HepG2 (cell line): ENCODE measurements at regions not wholly inside any gene's neighbourhood (a gene's known extent, or its start where the extent isn't known, plus 50 kb on each side); places are given as distances from the start of the nearest gene placed in this dataset.

ENCODE experiments used
- ATAC-seq: fragments of 200-7000 bp; cut with Tn5 transposase; 3 replicates; pipeline ENCODE4 v1.9.1; 2020; ENCODE audit warnings: mild to moderate bottlenecking, moderate library complexity
- BruUV-seq: library from RNA; stranded (reverse); fragments of 400-500 nt; replicated peaks from 2 replicates; lab custom pipeline; 2021; lab: Mats Ljungman, UMichigan
- CTCF ChIA-PET: fragments of 300-600 bp; formaldehyde crosslinking; extraction: SDS; loops from one replicate; lab custom pipeline; 2021; ENCODE audit warnings: low total read pairs, inconsistent platforms, low intra/inter-chr PET ratio; lab: Yijun Ruan, JAX
- POLR2A ChIA-PET: fragments of 350-600 bp; sonication (Branson Sonifier 250); formaldehyde crosslinking; loops from one replicate; lab custom pipeline; 2020; ENCODE audit warnings: antibody characterized with exemption, inconsistent platforms; lab: Yijun Ruan, JAX
- DNase-seq: peaks from one replicate; pipeline ENCODE4 v3.0.0-alpha.2; 2015; ENCODE audit warnings: low spot score
- FAIRE-seq: peaks from 3 replicates; lab custom pipeline; 2011; peaks lifted over from hg19 to GRCh38; lab: Jason Lieb, UNC
- H2AFZ ChIP-seq: one replicate; pipeline ENCODE4 v1.6.1; 2011; ENCODE audit warnings: low read length, inconsistent platforms
- H3K27ac ChIP-seq: fragments of 300-600 bp; 3 replicates; pipeline ENCODE4 v1.8.0; 2011; ENCODE audit warnings: mixed run types, mild to moderate bottlenecking, mixed read lengths, low read length, inconsistent platforms; ENCODE audit not compliant: insufficient read depth; ENCODE audit errors: extremely low read length
- H3K27me3 ChIP-seq, 2 experiments: fragments of 200-600 bp in 1 of 2; 2 replicates in 1 of 2; 3 replicates in 1 of 2; pipeline versions ENCODE4 v1.6.0 to v1.8.0; 2011; ENCODE audit warnings: low read length in 2 of 2, mild to moderate bottlenecking in 2 of 2, moderate library complexity in 2 of 2, inconsistent platforms in 1 of 2; ENCODE audit not compliant: insufficient read depth in 2 of 2, control insufficient read depth in 1 of 2
- H3K36me3 ChIP-seq, 2 experiments: fragments of 200-600 bp in 1 of 2; replicated peaks in 1 of 2; 2 replicates in 1 of 2; 3 replicates in 1 of 2; pipeline versions ENCODE4 v1.5.1 to v1.8.0; 2011; ENCODE audit warnings: low read length in 2 of 2, inconsistent platforms in 1 of 2; ENCODE audit not compliant: insufficient read depth in 2 of 2, control insufficient read depth in 1 of 2
- H3K4me1 ChIP-seq: 2 replicates; pipeline ENCODE4 v1.5.1; 2012; ENCODE audit warnings: low read length, inconsistent platforms; ENCODE audit not compliant: insufficient read depth
- H3K4me2 ChIP-seq: 2 replicates; pipeline ENCODE4 v1.6.0; 2011; ENCODE audit warnings: low read depth, low read length, inconsistent platforms
- H3K4me3 ChIP-seq, 3 experiments: fragments of 200-600 bp in 1 of 3; sonication (generic), shearing (Covaris generic) in 1 of 3; replicated peaks in 1 of 3; 2 replicates each; pipeline ENCODE4 v1.5.1; 2011 to 2016; ENCODE audit warnings: low read length in 3 of 3, inconsistent platforms in 2 of 3, low read depth in 2 of 3, mild to moderate bottlenecking in 2 of 3, control low read depth in 1 of 3, mixed read lengths in 1 of 3; ENCODE audit not compliant: insufficient read depth in 1 of 3
- H3K79me2 ChIP-seq: one replicate; pipeline ENCODE4 v1.6.1; 2011; ENCODE audit warnings: low read length, inconsistent platforms; ENCODE audit not compliant: insufficient read depth
- H3K9ac ChIP-seq: 2 replicates; pipeline ENCODE4 v1.6.0; 2011; ENCODE audit warnings: mild to moderate bottlenecking, low read depth, low read length, inconsistent platforms; ENCODE audit not compliant: insufficient read depth
- H3K9me3 ChIP-seq: 2 replicates; pipeline ENCODE4 v1.5.1; 2012; ENCODE audit warnings: mild to moderate bottlenecking, low read length
- H4K20me1 ChIP-seq: 2 replicates; pipeline ENCODE4 v1.6.0; 2011; ENCODE audit warnings: inconsistent platforms, mild to moderate bottlenecking, low read length, moderate library complexity; ENCODE audit not compliant: insufficient read depth
- ARNT ChIP-seq: fragments of 450-650 bp; IDR thresholded peaks from 2 replicates; pipeline ENCODE4 v1.6.1; 2017
- FOXO4 ChIP-seq: sonication (generic); formaldehyde crosslinking; conservative IDR thresholded peaks from 2 replicates; pipeline ENCODE4 v1.8.1; 2023; ENCODE audit warnings: missing genetic modification reagents
- HDAC6 ChIP-seq: fragments of 200-600 bp; sonication (generic); IDR thresholded peaks from 2 replicates; pipeline ENCODE4 v1.7.0; 2017; ENCODE audit warnings: mild to moderate bottlenecking, antibody characterized with exemption, low read length, low read depth
- KAT2B ChIP-seq: fragments of 150-350 bp; IDR thresholded peaks from 2 replicates; pipeline ENCODE4 v1.6.1; 2014; ENCODE audit warnings: low read depth, low read length, borderline replicate concordance
- SP2 ChIP-seq: sonication (generic); formaldehyde crosslinking; IDR thresholded peaks from 2 replicates; pipeline ENCODE4 v1.5.1; 2020; ENCODE audit warnings: mild to moderate bottlenecking, missing genetic modification reagents
- ZBTB38 ChIP-seq: sonication (generic); formaldehyde crosslinking; IDR thresholded peaks from 2 replicates; pipeline ENCODE4 v1.5.1; 2020; ENCODE audit warnings: mild to moderate bottlenecking, missing genetic modification reagents
- ZNF333 ChIP-seq: sonication (generic); formaldehyde crosslinking; IDR thresholded peaks from 2 replicates; pipeline ENCODE4 v1.4.0; 2020; ENCODE audit warnings: mild to moderate bottlenecking, missing genetic modification reagents, borderline replicate concordance
- ZNF577 ChIP-seq: sonication (generic); formaldehyde crosslinking; IDR thresholded peaks from 2 replicates; pipeline ENCODE4 v1.4.0; 2020; ENCODE audit warnings: mild to moderate bottlenecking, low read depth, missing genetic modification reagents, borderline replicate concordance
- WGBS: methylation state at CpG from one replicate; pipeline ENCODE4 v1.1.6; 2017; ENCODE audit warnings: low lambda C conversion rate; 5-methylcytosine and 5-hydroxymethylcytosine counted together
- in situ Hi-C: cut with HindIII; loops from 2 replicates; pipeline ENCODE4 v1.10.0; 2017; ENCODE audit warnings: low pct_unique_long_range_greater_than_20kb; ENCODE audit not compliant: extremely low pct_ligation_motif_present
- intact Hi-C: fragments of 100-400 bp; cut with micrococcal nuclease; formaldehyde crosslinking; loops from one replicate; pipeline ENCODE4 v1.10.0; 2022; ENCODE audit not compliant: unreplicated experiment
- TF ChIP-seq, protein P1 (sequence below): sonication (generic); formaldehyde crosslinking; IDR thresholded peaks from 2 replicates; pipeline ENCODE4 v1.5.0; 2020; ENCODE audit warnings: mild to moderate bottlenecking, missing genetic modification reagents, borderline replicate concordance

- Histone ChIP-seq H3K4me1 (no peaks in the 10 kb centered on the region), H3K4me2 (no peak overlapping the region), H2AFZ (no peak overlapping the region), H3K27me3 (no peaks in the 10 kb centered on the region; a peak in 1 of 5 replicates), H3K9me3 (no peaks in the 10 kb centered on the region), H3K27ac (no peak overlapping the region), H3K9ac (no peak overlapping the region), H3K4me3 (no peak overlapping the region), H3K79me2 (no peaks in the 10 kb centered on the region), H3K36me3 (no peaks in the 10 kb centered on the region)
- 0% methylated on average over 3 of the region's 3 CpGs for WGBS
- in situ Hi-C loops, result no loop called here
- DNase-seq (no peak), ATAC-seq (no peak)
- intact Hi-C loops, result no loop called here
- POLR2A ChIA-PET, result no interaction called here
- CTCF ChIA-PET, result no interaction called here
- no TSS peak for BruUV-seq
- TF ChIP-seq KAT2B, result peak; percentile 65
- no peak for TF ChIP-seq ARNT
- TF ChIP-seq, all 625 proteins: peak for 1
- no peaks in the 10 kb centered on the region for H4K20me1 ChIP-seq
- FAIRE-seq, result no peak
Measured at GRCh38 chr4:171162478-171162877, 650.7 kb upstream of the GALNTL6 start.

- CTCF ChIA-PET, result no interaction called here
- TF ChIP-seq ZBTB38 (CRISPR knock-in tag) (no peak), FOXO4 (no peak), SP2 (CRISPR knock-in tag) (no peak), ZNF577 (no peak), ZNF333 (CRISPR knock-in tag) (no peak), HDAC6 (no peak)
- TF ChIP-seq, protein P1, sequence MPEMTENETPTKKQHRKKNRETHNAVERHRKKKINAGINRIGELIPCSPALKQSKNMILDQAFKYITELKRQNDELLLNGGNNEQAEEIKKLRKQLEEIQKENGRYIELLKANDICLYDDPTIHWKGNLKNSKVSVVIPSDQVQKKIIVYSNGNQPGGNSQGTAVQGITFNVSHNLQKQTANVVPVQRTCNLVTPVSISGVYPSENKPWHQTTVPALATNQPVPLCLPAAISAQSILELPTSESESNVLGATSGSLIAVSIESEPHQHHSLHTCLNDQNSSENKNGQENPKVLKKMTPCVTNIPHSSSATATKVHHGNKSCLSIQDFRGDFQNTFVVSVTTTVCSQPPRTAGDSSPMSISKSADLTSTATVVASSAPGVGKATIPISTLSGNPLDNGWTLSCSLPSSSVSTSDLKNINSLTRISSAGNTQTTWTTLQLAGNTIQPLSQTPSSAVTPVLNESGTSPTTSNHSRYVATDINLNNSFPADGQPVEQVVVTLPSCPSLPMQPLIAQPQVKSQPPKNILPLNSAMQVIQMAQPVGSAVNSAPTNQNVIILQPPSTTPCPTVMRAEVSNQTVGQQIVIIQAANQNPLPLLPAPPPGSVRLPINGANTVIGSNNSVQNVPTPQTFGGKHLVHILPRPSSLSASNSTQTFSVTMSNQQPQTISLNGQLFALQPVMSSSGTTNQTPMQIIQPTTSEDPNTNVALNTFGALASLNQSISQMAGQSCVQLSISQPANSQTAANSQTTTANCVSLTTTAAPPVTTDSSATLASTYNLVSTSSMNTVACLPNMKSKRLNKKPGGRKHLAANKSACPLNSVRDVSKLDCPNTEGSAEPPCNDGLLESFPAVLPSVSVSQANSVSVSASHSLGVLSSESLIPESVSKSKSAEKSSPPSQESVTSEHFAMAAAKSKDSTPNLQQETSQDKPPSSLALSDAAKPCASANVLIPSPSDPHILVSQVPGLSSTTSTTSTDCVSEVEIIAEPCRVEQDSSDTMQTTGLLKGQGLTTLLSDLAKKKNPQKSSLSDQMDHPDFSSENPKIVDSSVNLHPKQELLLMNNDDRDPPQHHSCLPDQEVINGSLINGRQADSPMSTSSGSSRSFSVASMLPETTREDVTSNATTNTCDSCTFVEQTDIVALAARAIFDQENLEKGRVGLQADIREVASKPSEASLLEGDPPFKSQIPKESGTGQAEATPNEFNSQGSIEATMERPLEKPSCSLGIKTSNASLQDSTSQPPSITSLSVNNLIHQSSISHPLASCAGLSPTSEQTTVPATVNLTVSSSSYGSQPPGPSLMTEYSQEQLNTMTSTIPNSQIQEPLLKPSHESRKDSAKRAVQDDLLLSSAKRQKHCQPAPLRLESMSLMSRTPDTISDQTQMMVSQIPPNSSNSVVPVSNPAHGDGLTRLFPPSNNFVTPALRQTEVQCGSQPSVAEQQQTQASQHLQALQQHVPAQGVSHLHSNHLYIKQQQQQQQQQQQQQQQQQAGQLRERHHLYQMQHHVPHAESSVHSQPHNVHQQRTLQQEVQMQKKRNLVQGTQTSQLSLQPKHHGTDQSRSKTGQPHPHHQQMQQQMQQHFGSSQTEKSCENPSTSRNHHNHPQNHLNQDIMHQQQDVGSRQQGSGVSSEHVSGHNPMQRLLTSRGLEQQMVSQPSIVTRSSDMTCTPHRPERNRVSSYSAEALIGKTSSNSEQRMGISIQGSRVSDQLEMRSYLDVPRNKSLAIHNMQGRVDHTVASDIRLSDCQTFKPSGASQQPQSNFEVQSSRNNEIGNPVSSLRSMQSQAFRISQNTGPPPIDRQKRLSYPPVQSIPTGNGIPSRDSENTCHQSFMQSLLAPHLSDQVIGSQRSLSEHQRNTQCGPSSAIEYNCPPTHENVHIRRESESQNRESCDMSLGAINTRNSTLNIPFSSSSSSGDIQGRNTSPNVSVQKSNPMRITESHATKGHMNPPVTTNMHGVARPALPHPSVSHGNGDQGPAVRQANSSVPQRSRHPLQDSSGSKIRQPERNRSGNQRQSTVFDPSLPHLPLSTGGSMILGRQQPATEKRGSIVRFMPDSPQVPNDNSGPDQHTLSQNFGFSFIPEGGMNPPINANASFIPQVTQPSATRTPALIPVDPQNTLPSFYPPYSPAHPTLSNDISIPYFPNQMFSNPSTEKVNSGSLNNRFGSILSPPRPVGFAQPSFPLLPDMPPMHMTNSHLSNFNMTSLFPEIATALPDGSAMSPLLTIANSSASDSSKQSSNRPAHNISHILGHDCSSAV (CRISPR knock-in tag), result no peak
Measured at GRCh38 chr4:171157462-171158082, 655.6 kb upstream of the GALNTL6 start.

More at GRCh38 chr4:171157462-171158082, 655.6 kb upstream of the GALNTL6 start:
- no peaks in the 10 kb centered on the region for H3K36me3 ChIP-seq
- in situ Hi-C loops (no loop called here), intact Hi-C loops (no loop called here)
- DNase-seq (no peak), ATAC-seq (no peak), FAIRE-seq (no peak)
- H3K4me2 ChIP-seq, result no peak overlapping the region
- H3K9ac ChIP-seq, result no peak overlapping the region
- no peak overlapping the region for H3K4me3 ChIP-seq
- H4K20me1 ChIP-seq, result no peaks in the 10 kb centered on the region
- 8% methylated on average over 7 of the region's 7 CpGs for WGBS
- H2AFZ ChIP-seq, result no peak overlapping the region
- H3K27me3 ChIP-seq, result no peaks in the 10 kb centered on the region
- no TSS peak for BruUV-seq
- no peaks in the 10 kb centered on the region for H3K79me2 ChIP-seq
- no peak overlapping the region for H3K27ac ChIP-seq
- POLR2A ChIA-PET, result no interaction called here
- no peaks in the 10 kb centered on the region for H3K4me1 ChIP-seq
- no peaks in the 10 kb centered on the region for H3K9me3 ChIP-seq
